ENCODE measurements at regions not wholly inside any gene's neighbourhood (a gene's known extent, or its start where the extent isn't known, plus 50 kb on each side); places are given as distances from the start of the nearest gene placed in this dataset.

GRCh38 chr7:22613496-22613895, 113.5 kb upstream of the IL6 start:
- TF ChIP-seq POLR2A (IDR thresholded peaks at IDR 0.05) (no peak), CTCF (IDR thresholded peaks at IDR 0.05) (no peak)
